ENCODE measurements at regions not wholly inside any gene's neighbourhood (a gene's known extent, or its start where the extent isn't known, plus 50 kb on each side); places are given as distances from the start of the nearest gene placed in this dataset.
"Not testable (repeated sequence)": the region's sequence is repeated elsewhere in the genome, so short reads cannot be mapped to it uniquely, and the experiment has no call there.

GRCh38 chr3:153752405-153753027 is 368.7 kb upstream of the ARHGEF26 start:
- no peak for DNase-seq (ENCODE audit: low read depth)

- no peak for DNase-seq (ENCODE audit: low read depth)
These were observed 368.2 kb upstream of the ARHGEF26 start for GRCh38 chr3:153753035-153753434.

GRCh38 chr3:153756816-153757215 is 364.4 kb upstream of the ARHGEF26 start:
- no peak for DNase-seq (ENCODE audit: low read depth)

DNA sequence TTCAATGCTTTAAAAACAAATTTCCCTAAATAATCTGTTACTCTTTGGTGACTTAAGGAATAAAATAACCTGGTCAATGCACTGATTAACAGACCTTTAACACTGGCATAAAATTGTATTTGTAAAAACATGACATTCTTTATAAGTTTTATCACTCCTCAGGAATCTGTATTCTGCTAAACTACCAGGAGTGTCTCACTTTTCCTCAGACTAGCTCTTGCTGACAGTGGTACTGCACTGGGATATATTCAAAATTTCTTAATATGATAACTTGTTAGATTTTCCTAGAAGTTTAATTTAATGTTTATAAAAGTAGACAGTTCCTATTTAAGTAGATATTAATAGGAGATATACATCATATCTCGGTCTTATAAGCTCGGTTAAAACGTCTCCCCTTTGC is 363.4 kb upstream of the ARHGEF26 start:
- DNase-seq (ENCODE audit: low read depth): no peak

- no peak for DNase-seq (ENCODE audit: low read depth)
These were observed 360.2 kb upstream of the ARHGEF26 start for GRCh38 chr3:153760948-153761347.

GRCh38 chr3:153762411-153763235 is 358.6 kb upstream of the ARHGEF26 start:
- DNase-seq (ENCODE audit: low read depth): no peak

- no peak for DNase-seq (ENCODE audit: low read depth)
These were observed 353.3 kb upstream of the ARHGEF26 start for GRCh38 chr3:153767601-153768560.

- DNase-seq (ENCODE audit: low read depth): no peak
These were observed 352.4 kb upstream of the ARHGEF26 start for GRCh38 chr3:153768561-153769469.

GRCh38 chr3:153783106-153783505 is 338.1 kb upstream of the ARHGEF26 start:
- DNase-seq (ENCODE audit: low read depth): no peak

- DNase-seq (ENCODE audit: low read depth): no peak
These were observed 337.3 kb upstream of the ARHGEF26 start for GRCh38 chr3:153783741-153784480.

GRCh38 chr3:153785901-153786300 is 335.3 kb upstream of the ARHGEF26 start:
- no peak for DNase-seq (ENCODE audit: low read depth)

- DNase-seq (ENCODE audit: low read depth): no peak
These were observed 331.8 kb upstream of the ARHGEF26 start for GRCh38 chr3:153789380-153789779.

DNA sequence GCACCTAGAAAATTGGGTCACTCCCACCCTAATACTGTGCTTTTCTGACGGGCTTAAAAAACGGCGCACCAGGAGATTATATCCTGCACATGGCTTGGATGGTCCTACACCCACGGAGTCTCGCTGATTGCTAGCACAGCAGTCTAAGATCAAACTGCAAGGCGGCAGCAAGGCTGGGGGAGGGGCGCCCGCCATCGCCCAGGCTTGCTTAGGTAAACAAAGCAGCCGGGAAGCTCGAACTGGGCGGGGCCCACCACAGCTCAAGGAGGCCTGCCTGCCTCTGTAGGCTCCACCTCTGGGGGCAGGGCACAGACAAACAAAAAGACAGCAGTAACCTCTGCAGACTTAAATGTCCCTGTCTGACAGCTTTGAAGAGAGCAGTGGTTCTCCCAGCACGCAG is 324.1 kb upstream of the ARHGEF26 start:
- DNase-seq (ENCODE audit: low read depth): not testable (repeated sequence)

GRCh38 chr3:153809097-153809496 is 312.1 kb upstream of the ARHGEF26 start:
- DNase-seq (ENCODE audit: low read depth): no peak

DNA sequence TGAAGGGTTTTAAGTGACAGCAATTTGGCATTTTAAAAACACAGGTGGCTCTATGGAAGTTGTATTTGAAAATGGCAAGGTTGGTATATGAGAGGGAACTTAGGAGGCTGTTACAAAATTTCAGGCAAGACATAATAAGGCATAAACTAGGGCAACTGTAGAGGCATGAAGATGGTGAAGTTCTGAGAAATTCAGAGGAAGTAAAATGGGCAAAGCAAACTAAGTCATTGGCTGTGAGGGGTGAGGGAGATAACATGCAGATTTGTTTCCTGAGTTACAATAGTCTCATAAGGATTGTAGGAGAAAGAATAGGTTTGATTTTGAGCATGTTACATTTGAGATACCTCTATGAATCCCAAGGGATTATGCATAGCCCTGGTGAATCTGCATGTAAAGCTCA is 302.9 kb upstream of the ARHGEF26 start:
- no peak for DNase-seq (ENCODE audit: low read depth)

GRCh38 chr3:153820035-153820434 is 301.2 kb upstream of the ARHGEF26 start:
- no peak for DNase-seq (ENCODE audit: low read depth)

DNA sequence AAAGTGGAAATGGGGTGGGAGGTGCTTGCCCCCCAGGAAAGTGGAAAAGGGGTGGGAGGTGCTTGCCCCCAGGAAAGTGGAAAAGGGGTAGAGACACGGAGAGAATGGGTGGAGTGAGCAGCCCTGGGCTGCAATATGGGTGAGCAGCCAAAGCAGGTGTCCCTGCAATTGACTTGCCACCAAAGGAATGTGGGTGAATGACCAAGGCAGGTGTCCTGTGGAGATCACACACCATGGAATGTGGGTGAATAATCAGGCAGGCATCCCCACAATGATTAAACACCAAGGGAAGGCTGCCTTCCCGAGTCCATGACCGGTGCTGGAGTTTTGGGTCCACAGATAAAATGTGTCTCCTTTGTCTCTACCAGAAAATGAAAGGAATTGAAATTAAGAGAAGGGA is 292.8 kb upstream of the ARHGEF26 start:
- not testable (repeated sequence) for DNase-seq (ENCODE audit: low read depth)

GRCh38 chr3:153829606-153830170 is 291.5 kb upstream of the ARHGEF26 start:
- no peak for DNase-seq (ENCODE audit: low read depth)

- DNase-seq (ENCODE audit: low read depth): no peak
These were observed 290.6 kb upstream of the ARHGEF26 start for GRCh38 chr3:153830552-153830951.

DNA sequence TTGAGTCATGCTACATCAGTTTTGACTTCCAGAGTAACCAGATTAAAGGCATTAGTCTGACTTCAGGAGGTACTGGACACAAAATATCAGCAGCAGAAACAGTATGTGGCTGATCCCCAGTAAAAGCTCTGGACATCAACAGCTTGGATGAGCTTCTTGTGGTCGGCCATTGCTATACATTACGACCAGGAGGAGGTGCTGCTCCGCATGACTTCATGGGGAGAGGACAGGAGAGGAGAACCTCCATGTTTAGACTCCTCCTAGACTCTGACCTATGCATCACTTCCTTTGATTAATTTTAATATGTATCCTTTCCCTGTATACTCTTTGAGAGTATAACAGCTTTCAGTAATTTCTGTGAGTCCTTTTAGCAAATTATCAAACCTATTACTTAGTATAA is 285.6 kb upstream of the ARHGEF26 start:
- no peak for DNase-seq (ENCODE audit: low read depth)

Measured in stimulated activated CD8-positive, alpha-beta memory T cell treated with anti-CD3 and anti-CD28 coated beads, Interleukin-12 subunit alpha, Interleukin-12 subunit beta, amount 100 ng/mL, for 4 hours (primary cell).